22Rv1 (cell line): ENCODE measurements at regions not wholly inside any gene's neighbourhood (a gene's known extent, or its start where the extent isn't known, plus 50 kb on each side); places are given as distances from the start of the nearest gene placed in this dataset.
"Not testable (repeated sequence)": the region's sequence is repeated elsewhere in the genome, so short reads cannot be mapped to it uniquely, and the experiment has no call there.

Source experiments
- CTCF ChIP-seq: fragments of 450-650 bp; IDR thresholded peaks from 2 replicates; pipeline ENCODE4 v1.5.1; 2017; ENCODE audit warnings: mild to moderate bottlenecking
- ZFX ChIP-seq: fragments of 450-650 bp; IDR thresholded peaks from 2 replicates; pipeline ENCODE4 v1.6.1; 2017; ENCODE audit warnings: antibody characterized with exemption, borderline replicate concordance

GRCh38 chr9:65504686-65505085 is 171.0 kb upstream of the ZNG1E start:
- not testable (repeated sequence) for TF ChIP-seq CTCF, ZFX
